ENCODE measurements at regions not wholly inside any gene's neighbourhood (a gene's known extent, or its start where the extent isn't known, plus 50 kb on each side); places are given as distances from the start of the nearest gene placed in this dataset.

DNA sequence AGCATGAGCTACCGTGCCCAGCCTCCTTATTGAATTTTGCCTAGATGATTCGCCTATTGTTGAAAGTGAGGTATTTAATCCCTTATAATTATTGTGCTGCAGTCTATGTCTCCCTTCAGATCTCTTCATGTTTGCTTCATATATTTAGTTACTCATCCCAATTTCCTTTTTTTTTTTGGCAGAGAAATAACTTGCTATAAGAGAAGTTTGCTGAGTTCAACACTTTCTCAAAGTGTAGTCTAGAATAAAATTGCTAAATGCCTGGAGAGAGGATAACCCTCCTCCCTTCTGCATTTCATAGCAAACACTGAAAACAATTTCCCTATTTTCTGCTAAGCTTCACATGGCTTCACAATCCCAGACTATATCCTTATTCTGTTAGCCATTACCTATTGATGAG, 136.6 kb upstream of the CD180 start (continued):
- TF ChIP-seq, protein P1, sequence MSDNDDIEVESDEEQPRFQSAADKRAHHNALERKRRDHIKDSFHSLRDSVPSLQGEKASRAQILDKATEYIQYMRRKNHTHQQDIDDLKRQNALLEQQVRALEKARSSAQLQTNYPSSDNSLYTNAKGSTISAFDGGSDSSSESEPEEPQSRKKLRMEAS (IDR thresholded peaks at IDR 0.05) = no peak
- TF ChIP-seq HNF4A (conservative IDR thresholded peaks at IDR 0.05) (no peak), RXRA (IDR thresholded peaks at IDR 0.05) (no peak)

DNA sequence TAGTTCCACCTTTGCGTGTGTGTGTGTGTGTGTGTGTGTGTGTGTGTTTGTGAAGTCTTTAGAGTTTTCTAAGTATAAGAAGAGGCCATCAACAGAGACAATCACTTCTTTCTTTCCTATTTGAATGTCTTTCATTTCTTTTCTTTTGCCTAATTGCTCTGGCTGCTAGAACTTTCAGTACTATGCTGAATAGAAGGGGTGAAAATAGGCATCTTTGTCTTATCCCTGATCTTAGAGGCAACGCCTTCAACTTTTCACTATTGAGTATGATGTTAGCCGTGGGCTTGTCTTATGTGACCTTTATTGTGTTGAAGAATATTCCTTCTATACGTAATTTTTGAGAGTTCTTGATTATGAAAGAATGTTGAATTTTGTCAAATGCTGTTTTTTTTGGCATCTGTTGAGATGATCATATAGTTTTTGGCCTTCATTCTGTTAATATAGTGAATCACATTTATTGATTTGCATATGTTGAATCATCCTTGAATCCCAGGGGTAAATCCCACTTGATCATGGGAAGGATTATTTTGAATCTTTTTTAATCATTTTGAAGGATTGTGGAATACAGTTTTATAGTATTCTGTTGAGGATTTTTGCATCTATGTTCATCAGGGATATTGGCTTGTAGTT, 134.8 kb upstream of the CD180 start:
- WGBS = 82% methylated on average over 4 of the region's 4 CpGs

DNA sequence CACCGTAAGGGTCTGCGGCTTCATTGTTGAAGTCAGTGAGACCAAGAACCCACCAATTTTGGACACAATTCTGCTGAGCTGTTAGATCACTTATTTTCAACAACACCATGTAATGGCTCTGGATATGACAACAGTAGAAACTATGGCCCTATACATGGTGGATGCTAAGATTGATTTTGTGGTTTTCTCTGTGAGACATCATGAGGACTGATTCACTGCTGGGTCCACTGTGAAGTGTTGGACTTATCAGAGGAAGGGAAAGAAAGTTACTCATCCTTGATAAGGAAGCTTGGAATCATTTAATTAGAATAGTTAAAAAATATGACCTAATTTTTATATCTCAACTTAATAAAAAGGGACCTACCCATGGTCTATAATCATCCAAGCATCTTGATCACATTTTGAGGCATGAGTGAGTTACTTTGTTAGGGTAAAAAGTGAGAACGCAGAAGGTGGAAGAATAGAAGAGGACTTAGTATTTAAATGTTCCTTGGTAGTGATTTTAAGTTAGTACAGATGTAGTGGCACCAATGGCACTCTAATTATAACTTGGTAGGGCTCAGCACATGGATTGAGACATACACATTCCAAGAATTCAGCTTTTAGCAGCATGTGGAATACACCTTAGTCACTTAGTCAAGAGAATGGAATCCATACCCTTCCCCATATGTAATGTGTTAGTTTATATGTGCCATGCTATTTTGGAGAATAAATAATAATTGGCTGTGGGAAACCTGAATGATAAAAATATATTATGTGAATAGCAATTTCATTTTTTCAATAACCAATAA, 123.5 kb upstream of the CD180 start:
- no peaks in the 10 kb centered on the region for H3K9me3 ChIP-seq (ENCODE audit: control insufficient read depth in 4 of 4, low read length in 3 of 4)
- no peak overlapping the region for H3K27ac ChIP-seq (ENCODE audit: low read depth in 1 of 2, low read length in 2 of 2)
- TF ChIP-seq HNF4G (IDR thresholded peaks at IDR 0.05) (no peak), NR2F2 (IDR thresholded peaks at IDR 0.05) (no peak), HNF4A (conservative IDR thresholded peaks at IDR 0.05) (no peak), EGR1 (IDR thresholded peaks at IDR 0.05; ENCODE audit: low read depth in 2 of 2) (no peak), TAF1 (conservative IDR thresholded peaks at IDR 0.05) (no peak), YY1 (IDR thresholded peaks at IDR 0.05) (no peak), FOXA2 (IDR thresholded peaks at IDR 0.05) (no peak), RAD21 (IDR thresholded peaks at IDR 0.05) (no peak), GABPA (IDR thresholded peaks at IDR 0.05 in 1 of 2, conservative IDR thresholded peaks at IDR 0.05 in 1 of 2) (no peak), JUND (IDR thresholded peaks at IDR 0.05) (no peak), FOXA1 (IDR thresholded peaks at IDR 0.05) (no peak), RXRA (IDR thresholded peaks at IDR 0.05) (no peak), SP1 (IDR thresholded peaks at IDR 0.05) (no peak)
- TF ChIP-seq, protein P1 (IDR thresholded peaks at IDR 0.05) = no peak
- TF ChIP-seq, protein P2, sequence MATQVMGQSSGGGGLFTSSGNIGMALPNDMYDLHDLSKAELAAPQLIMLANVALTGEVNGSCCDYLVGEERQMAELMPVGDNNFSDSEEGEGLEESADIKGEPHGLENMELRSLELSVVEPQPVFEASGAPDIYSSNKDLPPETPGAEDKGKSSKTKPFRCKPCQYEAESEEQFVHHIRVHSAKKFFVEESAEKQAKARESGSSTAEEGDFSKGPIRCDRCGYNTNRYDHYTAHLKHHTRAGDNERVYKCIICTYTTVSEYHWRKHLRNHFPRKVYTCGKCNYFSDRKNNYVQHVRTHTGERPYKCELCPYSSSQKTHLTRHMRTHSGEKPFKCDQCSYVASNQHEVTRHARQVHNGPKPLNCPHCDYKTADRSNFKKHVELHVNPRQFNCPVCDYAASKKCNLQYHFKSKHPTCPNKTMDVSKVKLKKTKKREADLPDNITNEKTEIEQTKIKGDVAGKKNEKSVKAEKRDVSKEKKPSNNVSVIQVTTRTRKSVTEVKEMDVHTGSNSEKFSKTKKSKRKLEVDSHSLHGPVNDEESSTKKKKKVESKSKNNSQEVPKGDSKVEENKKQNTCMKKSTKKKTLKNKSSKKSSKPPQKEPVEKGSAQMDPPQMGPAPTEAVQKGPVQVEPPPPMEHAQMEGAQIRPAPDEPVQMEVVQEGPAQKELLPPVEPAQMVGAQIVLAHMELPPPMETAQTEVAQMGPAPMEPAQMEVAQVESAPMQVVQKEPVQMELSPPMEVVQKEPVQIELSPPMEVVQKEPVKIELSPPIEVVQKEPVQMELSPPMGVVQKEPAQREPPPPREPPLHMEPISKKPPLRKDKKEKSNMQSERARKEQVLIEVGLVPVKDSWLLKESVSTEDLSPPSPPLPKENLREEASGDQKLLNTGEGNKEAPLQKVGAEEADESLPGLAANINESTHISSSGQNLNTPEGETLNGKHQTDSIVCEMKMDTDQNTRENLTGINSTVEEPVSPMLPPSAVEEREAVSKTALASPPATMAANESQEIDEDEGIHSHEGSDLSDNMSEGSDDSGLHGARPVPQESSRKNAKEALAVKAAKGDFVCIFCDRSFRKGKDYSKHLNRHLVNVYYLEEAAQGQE (IDR thresholded peaks at IDR 0.05) = no peak
- TF ChIP-seq, protein P3, sequence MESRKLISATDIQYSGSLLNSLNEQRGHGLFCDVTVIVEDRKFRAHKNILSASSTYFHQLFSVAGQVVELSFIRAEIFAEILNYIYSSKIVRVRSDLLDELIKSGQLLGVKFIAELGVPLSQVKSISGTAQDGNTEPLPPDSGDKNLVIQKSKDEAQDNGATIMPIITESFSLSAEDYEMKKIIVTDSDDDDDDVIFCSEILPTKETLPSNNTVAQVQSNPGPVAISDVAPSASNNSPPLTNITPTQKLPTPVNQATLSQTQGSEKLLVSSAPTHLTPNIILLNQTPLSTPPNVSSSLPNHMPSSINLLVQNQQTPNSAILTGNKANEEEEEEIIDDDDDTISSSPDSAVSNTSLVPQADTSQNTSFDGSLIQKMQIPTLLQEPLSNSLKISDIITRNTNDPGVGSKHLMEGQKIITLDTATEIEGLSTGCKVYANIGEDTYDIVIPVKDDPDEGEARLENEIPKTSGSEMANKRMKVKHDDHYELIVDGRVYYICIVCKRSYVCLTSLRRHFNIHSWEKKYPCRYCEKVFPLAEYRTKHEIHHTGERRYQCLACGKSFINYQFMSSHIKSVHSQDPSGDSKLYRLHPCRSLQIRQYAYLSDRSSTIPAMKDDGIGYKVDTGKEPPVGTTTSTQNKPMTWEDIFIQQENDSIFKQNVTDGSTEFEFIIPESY (IDR thresholded peaks at IDR 0.05) = no peak
- TF ChIP-seq, protein P4, sequence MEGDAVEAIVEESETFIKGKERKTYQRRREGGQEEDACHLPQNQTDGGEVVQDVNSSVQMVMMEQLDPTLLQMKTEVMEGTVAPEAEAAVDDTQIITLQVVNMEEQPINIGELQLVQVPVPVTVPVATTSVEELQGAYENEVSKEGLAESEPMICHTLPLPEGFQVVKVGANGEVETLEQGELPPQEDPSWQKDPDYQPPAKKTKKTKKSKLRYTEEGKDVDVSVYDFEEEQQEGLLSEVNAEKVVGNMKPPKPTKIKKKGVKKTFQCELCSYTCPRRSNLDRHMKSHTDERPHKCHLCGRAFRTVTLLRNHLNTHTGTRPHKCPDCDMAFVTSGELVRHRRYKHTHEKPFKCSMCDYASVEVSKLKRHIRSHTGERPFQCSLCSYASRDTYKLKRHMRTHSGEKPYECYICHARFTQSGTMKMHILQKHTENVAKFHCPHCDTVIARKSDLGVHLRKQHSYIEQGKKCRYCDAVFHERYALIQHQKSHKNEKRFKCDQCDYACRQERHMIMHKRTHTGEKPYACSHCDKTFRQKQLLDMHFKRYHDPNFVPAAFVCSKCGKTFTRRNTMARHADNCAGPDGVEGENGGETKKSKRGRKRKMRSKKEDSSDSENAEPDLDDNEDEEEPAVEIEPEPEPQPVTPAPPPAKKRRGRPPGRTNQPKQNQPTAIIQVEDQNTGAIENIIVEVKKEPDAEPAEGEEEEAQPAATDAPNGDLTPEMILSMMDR (IDR thresholded peaks at IDR 0.05; ENCODE audit: low read depth, low read length, missing input control) = no peak
- TF ChIP-seq, protein P5, sequence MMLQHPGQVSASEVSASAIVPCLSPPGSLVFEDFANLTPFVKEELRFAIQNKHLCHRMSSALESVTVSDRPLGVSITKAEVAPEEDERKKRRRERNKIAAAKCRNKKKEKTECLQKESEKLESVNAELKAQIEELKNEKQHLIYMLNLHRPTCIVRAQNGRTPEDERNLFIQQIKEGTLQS (IDR thresholded peaks at IDR 0.05) = no peak
- H3K9ac ChIP-seq (ENCODE audit: low read depth in 1 of 2, low read length in 2 of 2) = no peak overlapping the region
- H3K4me1 ChIP-seq (ENCODE audit: control insufficient read depth in 4 of 4, insufficient read depth in 4 of 4, low read length in 3 of 4) = no peaks in the 10 kb centered on the region
- WGBS = 97% methylated on average over 3 of the region's 3 CpGs
- H3K27me3 ChIP-seq (ENCODE audit: control insufficient read depth in 4 of 4, insufficient read depth in 4 of 4, low read length in 3 of 4) = no peaks in the 10 kb centered on the region
- H3K36me3 ChIP-seq (ENCODE audit: control insufficient read depth in 4 of 4, insufficient read depth in 3 of 4, low read depth in 1 of 4, low read length in 3 of 4) = no peaks in the 10 kb centered on the region
- no peak overlapping the region for H3K4me3 ChIP-seq (ENCODE audit: low read depth in 1 of 3, low read length in 3 of 3)
- DNase-seq (ENCODE audit: low spot score) = no peak

More for the DNA sequence above, 134.8 kb upstream of the CD180 start:
- Histone ChIP-seq H3K27me3 (ENCODE audit: control insufficient read depth in 4 of 4, insufficient read depth in 4 of 4, low read length in 3 of 4) (no peaks in the 10 kb centered on the region), H3K36me3 (ENCODE audit: control insufficient read depth in 4 of 4, insufficient read depth in 3 of 4, low read depth in 1 of 4, low read length in 3 of 4) (no peaks in the 10 kb centered on the region), H3K27ac (ENCODE audit: low read depth in 1 of 2, low read length in 2 of 2) (no peak overlapping the region), H3K9me3 (ENCODE audit: control insufficient read depth in 4 of 4, low read length in 3 of 4) (peaks cover 0 to 2% (median 0%) of the 10 kb centered on the region in 4 donors), H3K9ac (ENCODE audit: low read depth in 1 of 2, low read length in 2 of 2) (no peak overlapping the region), H3K4me3 (ENCODE audit: low read depth in 1 of 3, low read length in 3 of 3) (no peak overlapping the region), H3K4me1 (ENCODE audit: control insufficient read depth in 4 of 4, insufficient read depth in 4 of 4, low read length in 3 of 4) (no peaks in the 10 kb centered on the region)
- DNase-seq (ENCODE audit: low spot score) = no peak
- TF ChIP-seq JUND (IDR thresholded peaks at IDR 0.05) (no peak), TAF1 (conservative IDR thresholded peaks at IDR 0.05) (no peak), RXRA (IDR thresholded peaks at IDR 0.05) (no peak), FOXA2 (IDR thresholded peaks at IDR 0.05) (no peak), GABPA (IDR thresholded peaks at IDR 0.05 in 1 of 2, conservative IDR thresholded peaks at IDR 0.05 in 1 of 2) (no peak), YY1 (IDR thresholded peaks at IDR 0.05) (no peak), SP1 (IDR thresholded peaks at IDR 0.05) (no peak), FOXA1 (IDR thresholded peaks at IDR 0.05) (no peak)
- TF ChIP-seq, protein P5 (IDR thresholded peaks at IDR 0.05) = no peak
- TF ChIP-seq, protein P1 (IDR thresholded peaks at IDR 0.05) = no peak

Data from liver (tissue), 8 donors.